Gastrocnemius medialis (tissue), 4 donors: ENCODE measurements at regions not wholly inside any gene's neighbourhood (a gene's known extent, or its start where the extent isn't known, plus 50 kb on each side); places are given as distances from the start of the nearest gene placed in this dataset.

Experiments
- ATAC-seq, 2 donors: fragments of 150-250 bp; one replicate each; pipeline ENCODE4 v1.9.1; 2016
- DNase-seq, 2 donors: peaks; one replicate each; pipeline ENCODE4 v3.0.0-alpha.2; 2019
- H3K27ac ChIP-seq, 4 donors: fragments of 200-600 bp; sonication (generic); 1 replicate in 1 of 4; 2 replicates in 3 of 4; pipeline ENCODE4 v1.5.1; 2016 to 2018; ENCODE audit warnings: mild to moderate bottlenecking in 2 of 4, moderate library complexity in 1 of 4
- H3K27me3 ChIP-seq, 3 donors: fragments of 200-600 bp; sonication (generic) in 2 of 3; 1 replicate in 1 of 3; 2 replicates in 2 of 3; pipeline versions ENCODE4 v1.5.1 to v1.6.0; 2016 to 2019; ENCODE audit warnings: mild to moderate bottlenecking in 1 of 3, moderate library complexity in 1 of 3
- H3K36me3 ChIP-seq, 2 donors: fragments of 200-600 bp; sonication (generic) in 1 of 2; one replicate each; pipeline ENCODE4 v1.5.1; 2017 to 2018
- H3K4me1 ChIP-seq, 2 donors: fragments of 200-600 bp; sonication (generic) in 1 of 2; one replicate each; pipeline ENCODE4 v1.5.1; 2016 to 2017; ENCODE audit warnings: mild to moderate bottlenecking in 2 of 2
- H3K4me3 ChIP-seq, 4 donors: fragments of 200-600 bp; sonication (generic) in 3 of 4; 1 replicate in 1 of 4; 2 replicates in 3 of 4; pipeline ENCODE4 v1.5.1; 2016 to 2019; ENCODE audit warnings: mild to moderate bottlenecking in 2 of 4
- H3K9me3 ChIP-seq, 3 donors: fragments of 200-600 bp; sonication (generic) in 2 of 3; 1 replicate in 1 of 3; 2 replicates in 2 of 3; pipeline ENCODE4 v1.5.1; 2016 to 2019
- CTCF ChIP-seq, 5 experiments: fragments of 450-650 bp in 3 of 5; fragments of 200-600 bp in 2 of 5; sonication (generic) in 2 of 5; IDR thresholded peaks in 4 of 5; conservative IDR thresholded peaks in 1 of 5; 1 replicate in 4 of 5; 2 replicates in 1 of 5; pipeline ENCODE4 v1.5.1; 2016 to 2019; ENCODE audit warnings: antibody characterized with exemption in 5 of 5, mild to moderate bottlenecking in 3 of 5, moderate library complexity in 3 of 5
- POLR2A ChIP-seq, 2 donors: fragments of 450-650 bp; IDR thresholded peaks; one replicate each; pipeline ENCODE4 v1.6.1; 2017; ENCODE audit warnings: antibody characterized with exemption in 2 of 2, mild to moderate bottlenecking in 2 of 2, moderate library complexity in 2 of 2
- in situ Hi-C, 4 donors: fragments of 200-750 bp; cut with MboI; loops; one replicate each; pipeline versions ENCODE4 v1.15.0 to v1.8.0; 2017; ENCODE audit warnings: low sequenced_read_pairs in 4 of 4
- intact Hi-C: fragments of 100-400 bp; cut with DNase I; formaldehyde crosslinking; loops from one replicate; pipeline ENCODE4 v1.15.1; 2023; ENCODE audit warnings: low total_unique reads

GRCh38 chr7:97499204-97499603 is 232.7 kb upstream of the TAC1 start:
- Histone ChIP-seq H3K9me3 (no peaks in the 10 kb centered on the region), H3K4me1 (no peaks in the 10 kb centered on the region), H3K4me3 (no peak overlapping the region), H3K36me3 (no peaks in the 10 kb centered on the region), H3K27ac (no peak overlapping the region), H3K27me3 (no peaks in the 10 kb centered on the region)
- TF ChIP-seq CTCF (IDR thresholded peaks at IDR 0.05 in 4 of 5, conservative IDR thresholded peaks at IDR 0.05 in 1 of 5) = no peak
- TF ChIP-seq POLR2A (IDR thresholded peaks at IDR 0.05) = no peak
- ATAC-seq (no peak), DNase-seq (no peak)
- in situ Hi-C loops = no loop called here
- intact Hi-C loops = no loop called here

- ATAC-seq = no peak
- no peak overlapping the region for H3K4me3 ChIP-seq
- H3K36me3 ChIP-seq = no peaks in the 10 kb centered on the region
- no peak for DNase-seq
- H3K4me1 ChIP-seq = no peaks in the 10 kb centered on the region
- H3K27me3 ChIP-seq = no peaks in the 10 kb centered on the region
- in situ Hi-C loops (no loop called here), intact Hi-C loops (no loop called here)
- H3K9me3 ChIP-seq = no peaks in the 10 kb centered on the region
- H3K27ac ChIP-seq = no peak overlapping the region
- TF ChIP-seq POLR2A (IDR thresholded peaks at IDR 0.05) = no peak
Observed at GRCh38 chr7:97503367-97504094, 228.4 kb upstream of the TAC1 start.

- H3K36me3 ChIP-seq = no peaks in the 10 kb centered on the region
- H3K9me3 ChIP-seq = no peaks in the 10 kb centered on the region
- no peak for TF ChIP-seq POLR2A (IDR thresholded peaks at IDR 0.05)
- no peak for TF ChIP-seq CTCF (IDR thresholded peaks at IDR 0.05 in 4 of 5, conservative IDR thresholded peaks at IDR 0.05 in 1 of 5)
- H3K4me3 ChIP-seq = no peak overlapping the region
- DNase-seq (no peak), ATAC-seq (no peak)
- intact Hi-C loops (no loop called here), in situ Hi-C loops (no loop called here)
- no peaks in the 10 kb centered on the region for H3K27me3 ChIP-seq
- H3K4me1 ChIP-seq = no peaks in the 10 kb centered on the region
- H3K27ac ChIP-seq = no peak overlapping the region
Observed at GRCh38 chr7:97506728-97507127, 225.2 kb upstream of the TAC1 start.

GRCh38 chr7:97512441-97513207 is 219.3 kb upstream of the TAC1 start:
- no peaks in the 10 kb centered on the region for H3K36me3 ChIP-seq
- no peaks in the 10 kb centered on the region for H3K4me1 ChIP-seq
- DNase-seq (no peak), ATAC-seq (no peak)
- intact Hi-C loops (no loop called here), in situ Hi-C loops (no loop called here)
- no peak for TF ChIP-seq CTCF (IDR thresholded peaks at IDR 0.05 in 4 of 5, conservative IDR thresholded peaks at IDR 0.05 in 1 of 5)
- no peak for TF ChIP-seq POLR2A (IDR thresholded peaks at IDR 0.05)
- H3K4me3 ChIP-seq = no peak overlapping the region
- H3K9me3 ChIP-seq = no peaks in the 10 kb centered on the region
- no peak overlapping the region for H3K27ac ChIP-seq
- no peaks in the 10 kb centered on the region for H3K27me3 ChIP-seq

GRCh38 chr7:97513326-97513725 is 218.6 kb upstream of the TAC1 start:
- no peaks in the 10 kb centered on the region for H3K27me3 ChIP-seq
- no peaks in the 10 kb centered on the region for H3K9me3 ChIP-seq
- intact Hi-C loops = no loop called here
- ATAC-seq (no peak), DNase-seq (no peak)
- TF ChIP-seq CTCF (IDR thresholded peaks at IDR 0.05 in 4 of 5, conservative IDR thresholded peaks at IDR 0.05 in 1 of 5) (no peak), POLR2A (IDR thresholded peaks at IDR 0.05) (no peak)
- no peaks in the 10 kb centered on the region for H3K4me1 ChIP-seq
- no peak overlapping the region for H3K27ac ChIP-seq
- H3K4me3 ChIP-seq = no peak overlapping the region
- no peaks in the 10 kb centered on the region for H3K36me3 ChIP-seq
- in situ Hi-C loops = no loop called here
